Spleen (tissue), 11 donors: ENCODE measurements at regions not wholly inside any gene's neighbourhood (a gene's known extent, or its start where the extent isn't known, plus 50 kb on each side); places are given as distances from the start of the nearest gene placed in this dataset.

Experiments used
- DNase-seq: peaks from one replicate; pipeline ENCODE4 v3.0.0-alpha.2; 2020
- H3K27ac ChIP-seq, 8 donors: fragments of 200-600 bp; sonication (generic) in 7 of 8; 1 replicate in 4 of 8; 2 replicates in 4 of 8; pipeline versions ENCODE4 v1.5.0 to v1.8.0; 2016 to 2021; ENCODE audit warnings: inconsistent platforms in 4 of 8, mild to moderate bottlenecking in 4 of 8, moderate library complexity in 1 of 8
- H3K27me3 ChIP-seq, 7 donors: fragments of 200-600 bp; sonication (generic) in 6 of 7; replicated peaks in 1 of 7; 1 replicate in 4 of 7; 2 replicates in 3 of 7; pipeline versions ENCODE4 v1.5.0 to v1.8.0; 2016 to 2021; ENCODE audit warnings: inconsistent platforms in 3 of 7, mild to moderate bottlenecking in 1 of 7
- H3K36me3 ChIP-seq, 6 donors: fragments of 200-600 bp; sonication (generic) in 5 of 6; 1 replicate in 4 of 6; 2 replicates in 2 of 6; pipeline versions ENCODE4 v1.5.0 to v1.8.0; 2016 to 2021; ENCODE audit warnings: inconsistent platforms in 2 of 6
- H3K4me1 ChIP-seq, 6 donors: fragments of 200-600 bp; sonication (generic) in 5 of 6; 1 replicate in 3 of 6; 2 replicates in 3 of 6; pipeline versions ENCODE4 v1.5.0 to v1.8.0; 2016 to 2021; ENCODE audit warnings: inconsistent platforms in 3 of 6
- H3K4me3 ChIP-seq, 8 donors: fragments of 200-600 bp; sonication (generic) in 7 of 8; 1 replicate in 4 of 8; 2 replicates in 4 of 8; pipeline versions ENCODE4 v1.5.0 to v1.8.0; 2016 to 2021; ENCODE audit warnings: inconsistent platforms in 4 of 8, mild to moderate bottlenecking in 4 of 8, moderate library complexity in 2 of 8
- H3K9me3 ChIP-seq, 8 donors: fragments of 200-600 bp; sonication (generic) in 7 of 8; 1 replicate in 4 of 8; 2 replicates in 4 of 8; pipeline versions ENCODE4 v1.5.0 to v1.8.0; 2016 to 2021; ENCODE audit warnings: inconsistent platforms in 4 of 8
- CTCF ChIP-seq, 11 experiments: fragments of 200-600 bp in 7 of 11; fragments of 450-650 bp in 4 of 11; sonication (generic) in 4 of 11; IDR thresholded peaks in 8 of 11; conservative IDR thresholded peaks in 3 of 11; 1 replicate in 7 of 11; 2 replicates in 4 of 11; pipeline versions ENCODE4 v1.4.0 to v1.8.0; 2016 to 2021; ENCODE audit warnings: antibody characterized with exemption in 11 of 11, inconsistent platforms in 4 of 11, mild to moderate bottlenecking in 1 of 11
- POLR2A ChIP-seq, 3 donors: fragments of 450-650 bp; IDR thresholded peaks; one replicate each; pipeline ENCODE4 v1.5.1; 2017; ENCODE audit warnings: antibody characterized with exemption in 3 of 3, mild to moderate bottlenecking in 1 of 3
- POLR2AphosphoS5 ChIP-seq, 3 donors: sonication (generic); formaldehyde crosslinking; IDR thresholded peaks; one replicate each; pipeline ENCODE4 v1.5.1; 2017; ENCODE audit warnings: antibody characterized with exemption in 3 of 3
- WGBS, 5 donors: extraction: QIAGEN DNeasy Blood & Tissue Kit in 3 of 5; methylation state at CpG; one replicate each; pipeline versions ENCODE4 v1.1.5 to v1.1.7; 2013 to 2018; 5-methylcytosine and 5-hydroxymethylcytosine counted together
- intact Hi-C: fragments of 100-400 bp; cut with DNase I; formaldehyde crosslinking; loops from one replicate; pipeline ENCODE4 v1.15.0; 2023; ENCODE audit warnings: low total_unique reads
- donor health status: healthy with polysubstance abuse.
- donor health status: DM: no; HTN: no; CAD: no; lungs with moderate emphysema.
- donor health status: DM: no; HTN: no; CAD: no.
- donor health status: Bipolar disorder and iron deficiency.
- donor health status: healthy.
- donor health status: DM: no; HTN: no; CAD: no.
- donor health status: DM: yes; HTN: yes; CAD: no.

GRCh38 chr5:4555725-4556285 lies 584.3 kb upstream of the ADAMTS16 start:
- Histone ChIP-seq H3K4me1 (no peaks in the 10 kb centered on the region), H3K36me3 (no peaks in the 10 kb centered on the region), H3K9me3 (peaks cover 0 to 24% (median 9%) of the 10 kb centered on the region in 8 donors), H3K4me3 (no peak overlapping the region), H3K27ac (no peak overlapping the region), H3K27me3 (no peaks in the 10 kb centered on the region)
- WGBS, 5 donors: 76 to 87% (median 79%) methylated on average over 13 of the region's 13 CpGs
- intact Hi-C loops: no loop called here
- TF ChIP-seq CTCF (IDR thresholded peaks at IDR 0.05 in 8 of 11, conservative IDR thresholded peaks at IDR 0.05 in 3 of 11) (no peak), POLR2A (IDR thresholded peaks at IDR 0.05) (no peak), POLR2AphosphoS5 (IDR thresholded peaks at IDR 0.05) (no peak)
- no peak for DNase-seq

GRCh38 chr5:4561403-4561802 lies 578.7 kb upstream of the ADAMTS16 start:
- 55 to 78% (median 65%) methylated on average over 4 of the region's 4 CpGs for WGBS, 5 donors
- Histone ChIP-seq H3K4me1 (no peaks in the 10 kb centered on the region), H3K27me3 (no peaks in the 10 kb centered on the region), H3K9me3 (peaks cover 0 to 64% (median 42%) of the 10 kb centered on the region in 8 donors), H3K27ac (no peak overlapping the region), H3K4me3 (no peak overlapping the region), H3K36me3 (no peaks in the 10 kb centered on the region)
- DNase-seq: no peak
- intact Hi-C loops: no loop called here
- TF ChIP-seq POLR2AphosphoS5 (IDR thresholded peaks at IDR 0.05): no peak
- TF ChIP-seq CTCF (IDR thresholded peaks at IDR 0.05 in 8 of 11, conservative IDR thresholded peaks at IDR 0.05 in 3 of 11): no peak
- no peak for TF ChIP-seq POLR2A (IDR thresholded peaks at IDR 0.05)

GRCh38 chr5:4563400-4563799 lies 576.7 kb upstream of the ADAMTS16 start:
- H3K27me3 ChIP-seq: no peaks in the 10 kb centered on the region

GRCh38 chr5:4570047-4570995 lies 569.8 kb upstream of the ADAMTS16 start:
- Histone ChIP-seq H3K27me3 (no peaks in the 10 kb centered on the region), H3K27ac (no peak overlapping the region), H3K4me1 (no peaks in the 10 kb centered on the region), H3K9me3 (peaks cover 0 to 21% (median 7%) of the 10 kb centered on the region in 8 donors), H3K36me3 (no peaks in the 10 kb centered on the region), H3K4me3 (no peak overlapping the region)
- 73 to 91% (median 86%) methylated on average over 5 of the region's 5 CpGs for WGBS, 5 donors
- TF ChIP-seq CTCF (IDR thresholded peaks at IDR 0.05 in 8 of 11, conservative IDR thresholded peaks at IDR 0.05 in 3 of 11) (no peak), POLR2A (IDR thresholded peaks at IDR 0.05) (no peak), POLR2AphosphoS5 (IDR thresholded peaks at IDR 0.05) (no peak)
- no peak for DNase-seq
- intact Hi-C loops: no loop called here

More at GRCh38 chr5:4563400-4563799, 576.7 kb upstream of the ADAMTS16 start:
- intact Hi-C loops: no loop called here
- H3K4me3 ChIP-seq: no peak overlapping the region
- no peaks in the 10 kb centered on the region for H3K4me1 ChIP-seq
- no peak for TF ChIP-seq POLR2A (IDR thresholded peaks at IDR 0.05)
- TF ChIP-seq POLR2AphosphoS5 (IDR thresholded peaks at IDR 0.05): no peak
- 54 to 59% (median 57%) methylated on average over 4 of the region's 4 CpGs for WGBS, 5 donors
- no peak overlapping the region for H3K27ac ChIP-seq
- DNase-seq: no peak
- no peaks in the 10 kb centered on the region for H3K36me3 ChIP-seq
- peaks cover 0 to 66% (median 45%) of the 10 kb centered on the region in 8 donors for H3K9me3 ChIP-seq
